ENCODE measurements at regions not wholly inside any gene's neighbourhood (a gene's known extent, or its start where the extent isn't known, plus 50 kb on each side); places are given as distances from the start of the nearest gene placed in this dataset.
"Not testable (repeated sequence)": the region's sequence is repeated elsewhere in the genome, so short reads cannot be mapped to it uniquely, and the experiment has no call there.

DNA sequence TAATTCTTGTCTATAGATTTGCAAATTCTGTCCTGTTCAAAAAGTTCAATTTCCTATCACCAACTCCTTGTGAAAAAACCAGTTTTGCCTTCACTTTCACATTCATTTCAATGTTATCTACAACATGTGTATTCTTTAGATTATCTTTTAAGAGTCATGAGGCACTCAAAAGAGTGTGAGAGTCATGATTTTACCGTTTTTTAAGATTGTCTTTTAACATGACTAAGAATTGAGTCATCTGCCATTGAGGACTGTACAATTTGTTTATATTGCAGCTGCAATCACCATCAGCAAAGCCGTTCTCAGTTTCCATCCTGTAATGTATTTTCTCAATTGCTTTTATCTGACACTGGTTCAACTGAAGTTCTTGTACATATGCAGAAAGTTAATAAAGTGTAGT is 275.8 kb downstream of the LNPK start:
- no peak overlapping the region for H2BK12ac ChIP-seq (ENCODE audit: low read length)
- H3K4me2 ChIP-seq (ENCODE audit: insufficient read depth, low read length, poor library complexity, severe bottlenecking), result no peak overlapping the region
- H2BK5ac ChIP-seq (ENCODE audit: low read length), result no peak overlapping the region
- no peak for DNase-seq (ENCODE audit: low spot score)
- no peak overlapping the region for H4K91ac ChIP-seq (ENCODE audit: low read depth, low read length, poor library complexity)
- H3K4me3 ChIP-seq (ENCODE audit: low read length in 2 of 2), result no peak overlapping the region
- H3K9ac ChIP-seq (ENCODE audit: low read depth, low read length, poor library complexity), result no peak overlapping the region
- no peak overlapping the region for H3K14ac ChIP-seq (ENCODE audit: low read length)
- no peaks in the 10 kb centered on the region for H3K9me3 ChIP-seq (replicated peaks in 1 of 2; ENCODE audit: control insufficient read depth in 2 of 2, insufficient read depth in 1 of 2, low read depth in 1 of 2, low read length in 2 of 2)
- H3K23ac ChIP-seq (ENCODE audit: low read depth, low read length, poor library complexity), result no peak overlapping the region
- H3K27ac ChIP-seq (replicated peaks; ENCODE audit: low read length), result no peak overlapping the region
- H2BK15ac ChIP-seq (ENCODE audit: low read length), result no peak overlapping the region
- no peak overlapping the region for H4K8ac ChIP-seq (ENCODE audit: low read depth, low read length)
- no peak overlapping the region for H2AK5ac ChIP-seq (ENCODE audit: low read depth, low read length)
- no peaks in the 10 kb centered on the region for H3K27me3 ChIP-seq (ENCODE audit: control insufficient read depth in 3 of 3, insufficient read depth in 3 of 3, low read depth in 1 of 3, low read length in 3 of 3)
- no peaks in the 10 kb centered on the region for H3K79me1 ChIP-seq (ENCODE audit: low read depth, low read length)
- H3K4ac ChIP-seq (ENCODE audit: low read length), result no peak overlapping the region
- H2BK120ac ChIP-seq (ENCODE audit: low read depth, low read length), result no peak overlapping the region
- no peaks in the 10 kb centered on the region for H3K36me3 ChIP-seq (replicated peaks in 1 of 2; ENCODE audit: control insufficient read depth in 2 of 2, insufficient read depth in 2 of 2, low read length in 2 of 2)
- WGBS, 2 donors (ENCODE audit: extremely low coverage in 2 of 2, insufficient read length in 2 of 2, insufficient replicate concordance in 1 of 2), result no CpG with 5 or more reads among the region's 2 CpGs
- no peak overlapping the region for H3K18ac ChIP-seq (ENCODE audit: low read length)
- no peak overlapping the region for H2AFZ ChIP-seq (ENCODE audit: low read length)
- H3K4me1 ChIP-seq (ENCODE audit: control insufficient read depth in 2 of 2, insufficient read depth in 1 of 2, low read depth in 1 of 2, low read length in 2 of 2), result peaks cover 0 to 2% of the 10 kb centered on the region in 2 donors

- H3K9ac ChIP-seq (ENCODE audit: low read depth, low read length, poor library complexity), result no peak overlapping the region
- DNase-seq (ENCODE audit: low spot score), result no peak
- peak overlapping the region; percentile 80 for H3K18ac ChIP-seq (ENCODE audit: low read length)
- no peaks in the 10 kb centered on the region for H3K36me3 ChIP-seq (replicated peaks in 1 of 2; ENCODE audit: control insufficient read depth in 2 of 2, insufficient read depth in 2 of 2, low read length in 2 of 2)
- H3K23ac ChIP-seq (ENCODE audit: low read depth, low read length, poor library complexity), result peak overlapping the region; percentile 73
- H3K14ac ChIP-seq (ENCODE audit: low read length), result no peak overlapping the region
- no peaks in the 10 kb centered on the region for H3K9me3 ChIP-seq (replicated peaks in 1 of 2; ENCODE audit: control insufficient read depth in 2 of 2, insufficient read depth in 1 of 2, low read depth in 1 of 2, low read length in 2 of 2)
- H3K79me1 ChIP-seq (ENCODE audit: low read depth, low read length), result no peaks in the 10 kb centered on the region
- H3K4me3 ChIP-seq (ENCODE audit: low read length in 2 of 2), result no peak overlapping the region
- peak overlapping the region; percentile 63 for H2AK5ac ChIP-seq (ENCODE audit: low read depth, low read length)
- no peak overlapping the region for H3K4me2 ChIP-seq (ENCODE audit: insufficient read depth, low read length, poor library complexity, severe bottlenecking)
- no CpG with 5 or more reads among the region's 6 CpGs for WGBS, 2 donors (ENCODE audit: extremely low coverage in 2 of 2, insufficient read length in 2 of 2, insufficient replicate concordance in 1 of 2)
- H3K27ac ChIP-seq (replicated peaks; ENCODE audit: low read length), result no peak overlapping the region
- H2BK120ac ChIP-seq (ENCODE audit: low read depth, low read length), result no peak overlapping the region
- no peak overlapping the region for H2BK15ac ChIP-seq (ENCODE audit: low read length)
- H2AFZ ChIP-seq (ENCODE audit: low read length), result peak overlapping the region; percentile 49
- H2BK5ac ChIP-seq (ENCODE audit: low read length), result no peak overlapping the region
- no peak overlapping the region for H2BK12ac ChIP-seq (ENCODE audit: low read length)
- H3K4ac ChIP-seq (ENCODE audit: low read length), result no peak overlapping the region
- H3K4me1 ChIP-seq (ENCODE audit: control insufficient read depth in 2 of 2, insufficient read depth in 1 of 2, low read depth in 1 of 2, low read length in 2 of 2), result peaks cover 0 to 2% of the 10 kb centered on the region in 2 donors
- H4K8ac ChIP-seq (ENCODE audit: low read depth, low read length), result no peak overlapping the region
- no peak overlapping the region for H4K91ac ChIP-seq (ENCODE audit: low read depth, low read length, poor library complexity)
- no peaks in the 10 kb centered on the region for H3K27me3 ChIP-seq (ENCODE audit: control insufficient read depth in 3 of 3, insufficient read depth in 3 of 3, low read depth in 1 of 3, low read length in 3 of 3)
Observed at GRCh38 chr2:175709248-175709647, 292.8 kb downstream of the LNPK start.

GRCh38 chr2:175707322-175707721 is 294.7 kb downstream of the LNPK start:
- no peak overlapping the region for H3K23ac ChIP-seq (ENCODE audit: low read depth, low read length, poor library complexity)
- no peak overlapping the region for H3K4me3 ChIP-seq (ENCODE audit: low read length in 2 of 2)
- H3K4me2 ChIP-seq (ENCODE audit: insufficient read depth, low read length, poor library complexity, severe bottlenecking), result no peak overlapping the region
- no peaks in the 10 kb centered on the region for H3K9me3 ChIP-seq (replicated peaks in 1 of 2; ENCODE audit: control insufficient read depth in 2 of 2, insufficient read depth in 1 of 2, low read depth in 1 of 2, low read length in 2 of 2)
- H2AFZ ChIP-seq (ENCODE audit: low read length), result no peak overlapping the region
- no peak overlapping the region for H3K9ac ChIP-seq (ENCODE audit: low read depth, low read length, poor library complexity)
- no peaks in the 10 kb centered on the region for H3K79me1 ChIP-seq (ENCODE audit: low read depth, low read length)
- H2BK12ac ChIP-seq (ENCODE audit: low read length), result no peak overlapping the region
- no peak overlapping the region for H2BK120ac ChIP-seq (ENCODE audit: low read depth, low read length)
- no peak overlapping the region for H2BK15ac ChIP-seq (ENCODE audit: low read length)
- no peak for DNase-seq (ENCODE audit: low spot score)
- H2BK5ac ChIP-seq (ENCODE audit: low read length), result no peak overlapping the region
- H4K91ac ChIP-seq (ENCODE audit: low read depth, low read length, poor library complexity), result no peak overlapping the region
- H3K27ac ChIP-seq (replicated peaks; ENCODE audit: low read length), result no peak overlapping the region
- no peak overlapping the region for H4K8ac ChIP-seq (ENCODE audit: low read depth, low read length)
- H3K36me3 ChIP-seq (replicated peaks in 1 of 2; ENCODE audit: control insufficient read depth in 2 of 2, insufficient read depth in 2 of 2, low read length in 2 of 2), result no peaks in the 10 kb centered on the region
- no peak overlapping the region for H3K14ac ChIP-seq (ENCODE audit: low read length)
- WGBS, 2 donors (ENCODE audit: extremely low coverage in 2 of 2, insufficient read length in 2 of 2, insufficient replicate concordance in 1 of 2), result no CpG with 5 or more reads among the region's 8 CpGs
- H3K4me1 ChIP-seq (ENCODE audit: control insufficient read depth in 2 of 2, insufficient read depth in 1 of 2, low read depth in 1 of 2, low read length in 2 of 2), result peaks cover 0 to 2% of the 10 kb centered on the region in 2 donors
- H2AK5ac ChIP-seq (ENCODE audit: low read depth, low read length), result no peak overlapping the region
- no peak overlapping the region for H3K18ac ChIP-seq (ENCODE audit: low read length)
- H3K4ac ChIP-seq (ENCODE audit: low read length), result no peak overlapping the region
- no peaks in the 10 kb centered on the region for H3K27me3 ChIP-seq (ENCODE audit: control insufficient read depth in 3 of 3, insufficient read depth in 3 of 3, low read depth in 1 of 3, low read length in 3 of 3)

- H3K36me3 ChIP-seq (replicated peaks in 1 of 2; ENCODE audit: control insufficient read depth in 2 of 2, insufficient read depth in 2 of 2, low read length in 2 of 2); H3K4me2 ChIP-seq (ENCODE audit: insufficient read depth, low read length, poor library complexity, severe bottlenecking); H3K4me3 ChIP-seq (ENCODE audit: low read length in 2 of 2); H3K9me3 ChIP-seq (replicated peaks in 1 of 2; ENCODE audit: control insufficient read depth in 2 of 2, insufficient read depth in 1 of 2, low read depth in 1 of 2, low read length in 2 of 2); H3K4me1 ChIP-seq (ENCODE audit: control insufficient read depth in 2 of 2, insufficient read depth in 1 of 2, low read depth in 1 of 2, low read length in 2 of 2); H4K8ac ChIP-seq (ENCODE audit: low read depth, low read length); H2BK15ac ChIP-seq (ENCODE audit: low read length); H3K27me3 ChIP-seq (ENCODE audit: control insufficient read depth in 3 of 3, insufficient read depth in 3 of 3, low read depth in 1 of 3, low read length in 3 of 3); H2AK5ac ChIP-seq (ENCODE audit: low read depth, low read length); H3K14ac ChIP-seq (ENCODE audit: low read length); H3K79me1 ChIP-seq (ENCODE audit: low read depth, low read length); H3K18ac ChIP-seq (ENCODE audit: low read length); H2AFZ ChIP-seq (ENCODE audit: low read length); H4K91ac ChIP-seq (ENCODE audit: low read depth, low read length, poor library complexity); H2BK120ac ChIP-seq (ENCODE audit: low read depth, low read length); DNase-seq (ENCODE audit: low spot score); H2BK5ac ChIP-seq (ENCODE audit: low read length); H3K27ac ChIP-seq (replicated peaks; ENCODE audit: low read length); H3K4ac ChIP-seq (ENCODE audit: low read length); H2BK12ac ChIP-seq (ENCODE audit: low read length); H3K9ac ChIP-seq (ENCODE audit: low read depth, low read length, poor library complexity); H3K23ac ChIP-seq (ENCODE audit: low read depth, low read length, poor library complexity): not testable (repeated sequence)
- WGBS, 2 donors (ENCODE audit: extremely low coverage in 2 of 2, insufficient read length in 2 of 2, insufficient replicate concordance in 1 of 2), result no CpG with 5 or more reads among the region's 22 CpGs
Observed at GRCh38 chr2:175704568-175704967, 297.5 kb downstream of the LNPK start.

All from neuronal stem cell (in vitro differentiated cells).